Calu3 (cell line): ENCODE measurements at regions not wholly inside any gene's neighbourhood (a gene's known extent, or its start where the extent isn't known, plus 50 kb on each side); places are given as distances from the start of the nearest gene placed in this dataset.

Source experiments
- BruUV-seq: library from RNA; stranded (reverse); fragments of 400-500 nt; replicated peaks from 2 replicates; lab custom pipeline; 2021; lab: Mats Ljungman, UMichigan
- CTCF ChIA-PET: fragments of 300-600 bp; sonication (Branson Sonifier 250); formaldehyde crosslinking; loops from one replicate; lab custom pipeline; 2022; ENCODE audit warnings: antibody characterized with exemption; lab: Charles Lee
- DNase-seq: peaks from one replicate; pipeline ENCODE4 v3.0.0; 2022
- H3K27ac Mint-ChIP-seq: one replicate; pipeline ENCODE4 v1.8.0; 2022; ENCODE audit warnings: mixed read lengths; ENCODE audit not compliant: unreplicated experiment
- H3K27me3 Mint-ChIP-seq: one replicate; pipeline ENCODE4 v1.8.0; 2022; ENCODE audit warnings: mixed read lengths; ENCODE audit not compliant: unreplicated experiment
- H3K36me3 Mint-ChIP-seq: one replicate; pipeline ENCODE4 v1.8.0; 2022; ENCODE audit warnings: mild to moderate bottlenecking, moderate library complexity, mixed read lengths; ENCODE audit not compliant: insufficient read depth, unreplicated experiment
- H3K4me1 Mint-ChIP-seq: one replicate; pipeline ENCODE4 v1.8.0; 2022; ENCODE audit warnings: mild to moderate bottlenecking, low read depth, mixed read lengths; ENCODE audit not compliant: unreplicated experiment
- H3K4me3 Mint-ChIP-seq: one replicate; pipeline ENCODE4 v1.8.0; 2022; ENCODE audit warnings: mild to moderate bottlenecking, low read depth, moderate library complexity, mixed read lengths; ENCODE audit not compliant: unreplicated experiment
- H3K9me3 Mint-ChIP-seq: one replicate; pipeline ENCODE4 v1.8.0; 2022; ENCODE audit warnings: low read depth, mixed read lengths; ENCODE audit not compliant: unreplicated experiment
- CTCF ChIP-seq: fragments of 200-600 bp; IDR thresholded peaks from one replicate; pipeline ENCODE4 v1.8.0; 2022; ENCODE audit warnings: antibody characterized with exemption; ENCODE audit not compliant: unreplicated experiment
- intact Hi-C: fragments of 100-400 bp; cut with micrococcal nuclease; formaldehyde crosslinking; loops from one replicate; pipeline ENCODE4 v1.10.0; 2022; ENCODE audit not compliant: unreplicated experiment

GRCh38 chr13:65946387-65946786 is 1283.7 kb downstream of the PCDH9 start:
- CTCF ChIA-PET: no interaction called here
- Mint-ChIP-seq H3K27ac (no peak overlapping the region), H3K4me1 (no peaks in the 10 kb centered on the region), H3K4me3 (no peak overlapping the region), H3K27me3 (no peaks in the 10 kb centered on the region), H3K36me3 (no peaks in the 10 kb centered on the region), H3K9me3 (no peaks in the 10 kb centered on the region)
- TF ChIP-seq CTCF: no peak
- DNase-seq: no peak
- no TSS peak for BruUV-seq
- intact Hi-C loops: no loop called here

- Mint-ChIP-seq H3K36me3 (no peaks in the 10 kb centered on the region), H3K9me3 (no peaks in the 10 kb centered on the region), H3K27me3 (no peaks in the 10 kb centered on the region), H3K4me1 (no peaks in the 10 kb centered on the region), H3K27ac (no peak overlapping the region), H3K4me3 (no peak overlapping the region)
- TF ChIP-seq CTCF: no peak
- CTCF ChIA-PET: no interaction called here
- DNase-seq: no peak
- intact Hi-C loops: no loop called here
- no TSS peak for BruUV-seq
These were observed 1286.4 kb downstream of the PCDH9 start for GRCh38 chr13:65943708-65944107.

GRCh38 chr13:65943024-65943423 is 1287.1 kb downstream of the PCDH9 start:
- intact Hi-C loops: no loop called here
- Mint-ChIP-seq H3K4me1 (no peaks in the 10 kb centered on the region), H3K4me3 (no peak overlapping the region), H3K27ac (no peak overlapping the region), H3K27me3 (no peaks in the 10 kb centered on the region), H3K36me3 (no peaks in the 10 kb centered on the region), H3K9me3 (peaks cover under 1% of the 10 kb centered on the region)
- no peak for DNase-seq
- TF ChIP-seq CTCF: no peak
- no TSS peak for BruUV-seq
- CTCF ChIA-PET: no interaction called here

- intact Hi-C loops: no loop called here
- Mint-ChIP-seq H3K4me3 (no peak overlapping the region), H3K4me1 (no peaks in the 10 kb centered on the region), H3K27me3 (no peaks in the 10 kb centered on the region), H3K9me3 (peaks cover 3% of the 10 kb centered on the region), H3K36me3 (no peaks in the 10 kb centered on the region), H3K27ac (no peak overlapping the region)
- no peak for TF ChIP-seq CTCF
- BruUV-seq: no TSS peak
- CTCF ChIA-PET: no interaction called here
- DNase-seq: no peak
These were observed 1289.4 kb downstream of the PCDH9 start for GRCh38 chr13:65940720-65941119.
